Central memory CD8-positive, alpha-beta T cell (primary cell): ENCODE measurements at regions not wholly inside any gene's neighbourhood (a gene's known extent, or its start where the extent isn't known, plus 50 kb on each side); places are given as distances from the start of the nearest gene placed in this dataset.
A peak's percentile ranks its signal among the peaks of the same experiment; 100 is the strongest.

Experiments
- ATAC-seq: fragments of 150-1000 bp; cut with Tn5 transposase; replicated peaks from 2 replicates; pipeline ENCODE4 v1.10.0; 2022; ENCODE audit warnings: mild to moderate bottlenecking, moderate FRiP score, moderate number of reproducible peaks; ENCODE audit not compliant: poor library complexity, severe bottlenecking; ENCODE audit errors: extremely low read depth
- DNase-seq, 2 donors: peaks; one replicate each; pipeline ENCODE4 v3.0.0; 2021; ENCODE audit warnings: low spot score in 2 of 2
- H3K27ac Mint-ChIP-seq: one replicate; pipeline ENCODE4 v1.8.0; 2022; ENCODE audit warnings: low read depth, mild to moderate bottlenecking, moderate library complexity, mixed read lengths
- H3K27me3 Mint-ChIP-seq: one replicate; pipeline ENCODE4 v1.8.0; 2022; ENCODE audit warnings: mixed read lengths
- H3K36me3 Mint-ChIP-seq: one replicate; pipeline ENCODE4 v1.8.0; 2022; ENCODE audit warnings: mild to moderate bottlenecking, moderate library complexity, mixed read lengths; ENCODE audit not compliant: insufficient read depth
- H3K4me1 Mint-ChIP-seq: one replicate; pipeline ENCODE4 v1.8.0; 2022; ENCODE audit warnings: mixed read lengths
- H3K4me3 Mint-ChIP-seq: one replicate; pipeline ENCODE4 v1.8.0; 2022; ENCODE audit warnings: mild to moderate bottlenecking, moderate library complexity, mixed read lengths
- H3K9me3 Mint-ChIP-seq: one replicate; pipeline ENCODE4 v1.8.0; 2022; ENCODE audit warnings: mixed read lengths

GRCh38 chr5:133830281-133830680, 138.1 kb downstream of the C5orf15 start:
- no peaks in the 10 kb centered on the region for H3K36me3 Mint-ChIP-seq
- peaks cover 14% of the 10 kb centered on the region for H3K4me1 Mint-ChIP-seq
- no peak overlapping the region for H3K4me3 Mint-ChIP-seq
- peaks cover 10% of the 10 kb centered on the region for H3K27me3 Mint-ChIP-seq
- H3K9me3 Mint-ChIP-seq, result no peaks in the 10 kb centered on the region
- no peak for DNase-seq
- H3K27ac Mint-ChIP-seq, result no peak overlapping the region
- ATAC-seq, result no peak

GRCh38 chr5:133829786-133830185, 138.6 kb downstream of the C5orf15 start:
- Mint-ChIP-seq H3K9me3 (no peaks in the 10 kb centered on the region), H3K4me1 (peaks cover 19% of the 10 kb centered on the region), H3K27ac (no peak overlapping the region), H3K36me3 (no peaks in the 10 kb centered on the region), H3K4me3 (no peak overlapping the region), H3K27me3 (peaks cover 10% of the 10 kb centered on the region)
- no peak for ATAC-seq
- no peak for DNase-seq

GRCh38 chr5:133828722-133829121, 139.7 kb downstream of the C5orf15 start:
- H3K4me3 Mint-ChIP-seq, result no peak overlapping the region
- H3K27ac Mint-ChIP-seq, result no peak overlapping the region
- H3K27me3 Mint-ChIP-seq, result peaks cover 4% of the 10 kb centered on the region
- H3K36me3 Mint-ChIP-seq, result no peaks in the 10 kb centered on the region
- ATAC-seq (no peak), DNase-seq (no peak)
- H3K4me1 Mint-ChIP-seq, result peaks cover 22% of the 10 kb centered on the region
- no peaks in the 10 kb centered on the region for H3K9me3 Mint-ChIP-seq

- Mint-ChIP-seq H3K4me1 (peaks cover 22% of the 10 kb centered on the region), H3K36me3 (no peaks in the 10 kb centered on the region), H3K9me3 (no peaks in the 10 kb centered on the region), H3K27me3 (no peaks in the 10 kb centered on the region), H3K27ac (no peak overlapping the region), H3K4me3 (no peak overlapping the region)
- ATAC-seq (no peak), DNase-seq (no peak)
These were observed 140.6 kb downstream of the C5orf15 start for GRCh38 chr5:133827830-133828229.

- Mint-ChIP-seq H3K4me3 (no peak overlapping the region), H3K27me3 (peaks cover 7% of the 10 kb centered on the region), H3K36me3 (no peaks in the 10 kb centered on the region), H3K27ac (no peak overlapping the region), H3K4me1 (peaks cover 22% of the 10 kb centered on the region), H3K9me3 (no peaks in the 10 kb centered on the region)
- ATAC-seq (no peak), DNase-seq (no peak)
These were observed 141.4 kb downstream of the C5orf15 start for GRCh38 chr5:133827011-133827410.

GRCh38 chr5:133825631-133826289, 142.7 kb downstream of the C5orf15 start:
- peak; percentile 83 for ATAC-seq
- Mint-ChIP-seq H3K9me3 (no peaks in the 10 kb centered on the region), H3K27me3 (peaks cover 20% of the 10 kb centered on the region), H3K4me1 (peaks cover 27% of the 10 kb centered on the region), H3K36me3 (no peaks in the 10 kb centered on the region), H3K4me3 (peak overlapping the region; percentile 45), H3K27ac (peak overlapping the region; percentile 7)
- peak; percentile 24 to 31 for DNase-seq

- H3K36me3 Mint-ChIP-seq, result no peaks in the 10 kb centered on the region
- peaks cover 27% of the 10 kb centered on the region for H3K4me1 Mint-ChIP-seq
- H3K27ac Mint-ChIP-seq, result peak overlapping the region; percentile 7
- no peak overlapping the region for H3K4me3 Mint-ChIP-seq
- H3K9me3 Mint-ChIP-seq, result no peaks in the 10 kb centered on the region
- H3K27me3 Mint-ChIP-seq, result peaks cover 30% of the 10 kb centered on the region
- ATAC-seq (no peak), DNase-seq (no peak)
These were observed 143.7 kb downstream of the C5orf15 start for GRCh38 chr5:133824661-133825254.

GRCh38 chr5:133821889-133822288, 146.5 kb downstream of the C5orf15 start:
- no peak for ATAC-seq
- no peaks in the 10 kb centered on the region for H3K9me3 Mint-ChIP-seq
- H3K4me3 Mint-ChIP-seq, result no peak overlapping the region
- H3K36me3 Mint-ChIP-seq, result no peaks in the 10 kb centered on the region
- DNase-seq, result no peak
- H3K27ac Mint-ChIP-seq, result no peak overlapping the region
- H3K27me3 Mint-ChIP-seq, result peaks cover 56% of the 10 kb centered on the region
- H3K4me1 Mint-ChIP-seq, result peaks cover 27% of the 10 kb centered on the region

- ATAC-seq (no peak), DNase-seq (no peak)
- Mint-ChIP-seq H3K4me1 (peaks cover 23% of the 10 kb centered on the region), H3K9me3 (no peaks in the 10 kb centered on the region), H3K27ac (no peak overlapping the region), H3K27me3 (peaks cover 59% of the 10 kb centered on the region), H3K36me3 (no peaks in the 10 kb centered on the region), H3K4me3 (no peak overlapping the region)
These were observed 147.1 kb downstream of the C5orf15 start for GRCh38 chr5:133821311-133821741.

GRCh38 chr5:133820507-133820906, 147.9 kb downstream of the C5orf15 start:
- peaks cover 14% of the 10 kb centered on the region for H3K4me1 Mint-ChIP-seq
- no peaks in the 10 kb centered on the region for H3K36me3 Mint-ChIP-seq
- no peak overlapping the region for H3K4me3 Mint-ChIP-seq
- H3K27me3 Mint-ChIP-seq, result peaks cover 60% of the 10 kb centered on the region
- DNase-seq (no peak), ATAC-seq (no peak)
- H3K27ac Mint-ChIP-seq, result no peak overlapping the region
- no peaks in the 10 kb centered on the region for H3K9me3 Mint-ChIP-seq

GRCh38 chr5:133819977-133820471, 148.4 kb downstream of the C5orf15 start:
- no peaks in the 10 kb centered on the region for H3K9me3 Mint-ChIP-seq
- H3K4me1 Mint-ChIP-seq, result peaks cover 10% of the 10 kb centered on the region
- H3K36me3 Mint-ChIP-seq, result no peaks in the 10 kb centered on the region
- no peak overlapping the region for H3K27ac Mint-ChIP-seq
- ATAC-seq (no peak), DNase-seq (no peak)
- peaks cover 65% of the 10 kb centered on the region for H3K27me3 Mint-ChIP-seq
- H3K4me3 Mint-ChIP-seq, result no peak overlapping the region

GRCh38 chr5:133818869-133819600, 149.4 kb downstream of the C5orf15 start:
- no peaks in the 10 kb centered on the region for H3K36me3 Mint-ChIP-seq
- H3K9me3 Mint-ChIP-seq, result no peaks in the 10 kb centered on the region
- peaks cover 75% of the 10 kb centered on the region for H3K27me3 Mint-ChIP-seq
- H3K27ac Mint-ChIP-seq, result no peak overlapping the region
- no peak overlapping the region for H3K4me3 Mint-ChIP-seq
- peaks cover 5% of the 10 kb centered on the region for H3K4me1 Mint-ChIP-seq
- ATAC-seq, result no peak
- no peak for DNase-seq

- peaks cover 83% of the 10 kb centered on the region for H3K27me3 Mint-ChIP-seq
These were observed 150.4 kb downstream of the C5orf15 start for GRCh38 chr5:133818031-133818431.

More at GRCh38 chr5:133818031-133818431, 150.4 kb downstream of the C5orf15 start:
- ATAC-seq (no peak), DNase-seq (no peak)
- H3K4me1 Mint-ChIP-seq, result peaks cover 5% of the 10 kb centered on the region
- H3K9me3 Mint-ChIP-seq, result no peaks in the 10 kb centered on the region
- no peak overlapping the region for H3K27ac Mint-ChIP-seq
- no peak overlapping the region for H3K4me3 Mint-ChIP-seq
- no peaks in the 10 kb centered on the region for H3K36me3 Mint-ChIP-seq
